Central memory CD8-positive, alpha-beta T cell (primary cell): ENCODE measurements at regions not wholly inside any gene's neighbourhood (a gene's known extent, or its start where the extent isn't known, plus 50 kb on each side); places are given as distances from the start of the nearest gene placed in this dataset.
"Not testable (repeated sequence)": the region's sequence is repeated elsewhere in the genome, so short reads cannot be mapped to it uniquely, and the experiment has no call there.

Experiments used
- ATAC-seq: fragments of 150-1000 bp; cut with Tn5 transposase; replicated peaks from 2 replicates; pipeline ENCODE4 v1.10.0; 2022; ENCODE audit warnings: mild to moderate bottlenecking, moderate FRiP score, moderate number of reproducible peaks; ENCODE audit not compliant: poor library complexity, severe bottlenecking; ENCODE audit errors: extremely low read depth
- DNase-seq, 2 donors: peaks; one replicate each; pipeline ENCODE4 v3.0.0; 2021; ENCODE audit warnings: low spot score in 2 of 2
- H3K27ac Mint-ChIP-seq: one replicate; pipeline ENCODE4 v1.8.0; 2022; ENCODE audit warnings: low read depth, mild to moderate bottlenecking, moderate library complexity, mixed read lengths
- H3K27me3 Mint-ChIP-seq: one replicate; pipeline ENCODE4 v1.8.0; 2022; ENCODE audit warnings: mixed read lengths
- H3K36me3 Mint-ChIP-seq: one replicate; pipeline ENCODE4 v1.8.0; 2022; ENCODE audit warnings: mild to moderate bottlenecking, moderate library complexity, mixed read lengths; ENCODE audit not compliant: insufficient read depth
- H3K4me1 Mint-ChIP-seq: one replicate; pipeline ENCODE4 v1.8.0; 2022; ENCODE audit warnings: mixed read lengths
- H3K4me3 Mint-ChIP-seq: one replicate; pipeline ENCODE4 v1.8.0; 2022; ENCODE audit warnings: mild to moderate bottlenecking, moderate library complexity, mixed read lengths
- H3K9me3 Mint-ChIP-seq: one replicate; pipeline ENCODE4 v1.8.0; 2022; ENCODE audit warnings: mixed read lengths

DNA sequence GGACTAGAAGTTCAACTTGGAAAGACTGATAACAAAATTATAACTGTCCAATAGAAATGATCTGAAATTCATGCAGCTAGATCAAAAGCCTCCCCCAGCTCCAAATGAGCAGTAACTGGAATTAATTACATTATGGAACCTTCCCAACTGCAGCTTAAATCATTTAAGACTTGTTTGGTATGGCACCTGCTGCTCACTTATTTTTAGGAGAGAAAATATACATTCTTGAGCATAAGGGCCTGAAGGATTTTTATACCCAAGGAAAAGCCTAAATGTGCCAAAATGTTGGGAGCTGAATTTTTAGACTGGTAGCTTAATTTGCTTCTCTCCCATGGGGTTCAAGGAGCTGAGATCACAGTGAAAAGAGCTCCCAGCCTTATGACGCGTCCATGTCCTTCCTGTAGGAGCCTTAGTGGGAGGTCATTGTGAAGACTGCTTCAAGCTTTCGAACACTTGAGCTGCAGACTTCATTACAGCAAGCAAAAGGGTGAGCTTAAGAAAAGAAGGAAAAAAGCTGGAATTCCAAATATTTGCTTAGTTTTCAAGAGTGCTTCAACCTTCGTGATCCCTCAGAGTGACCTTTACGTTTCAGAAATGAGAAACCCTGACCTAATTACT is 276.0 kb downstream of the DMAC1 start:
- Mint-ChIP-seq H3K4me3 (no peak overlapping the region), H3K9me3 (no peaks in the 10 kb centered on the region), H3K27ac (no peak overlapping the region), H3K36me3 (no peaks in the 10 kb centered on the region), H3K4me1 (no peaks in the 10 kb centered on the region), H3K27me3 (peaks cover 5% of the 10 kb centered on the region)
- ATAC-seq (no peak), DNase-seq (no peak)

DNA sequence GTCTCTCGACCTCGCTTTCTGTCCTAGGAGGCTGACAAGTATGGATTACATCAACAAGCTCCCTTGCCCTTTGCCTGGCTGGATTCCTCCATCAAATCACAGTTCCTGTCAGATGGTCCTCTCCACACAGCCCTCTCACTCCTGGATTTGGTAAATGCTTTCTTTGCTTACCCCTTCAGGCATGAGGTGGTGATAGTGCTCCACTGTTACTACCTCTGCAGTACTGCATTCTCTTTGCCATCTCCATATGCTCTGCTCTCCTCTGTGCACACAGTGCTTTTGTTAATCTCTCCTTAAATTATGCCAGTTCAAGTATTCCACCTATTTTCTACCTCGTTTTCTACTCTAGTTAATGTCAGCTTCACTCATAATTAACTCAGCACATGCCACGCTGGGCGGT is 279.2 kb downstream of the DMAC1 start:
- no peak overlapping the region for H3K4me3 Mint-ChIP-seq
- H3K9me3 Mint-ChIP-seq: no peaks in the 10 kb centered on the region
- H3K27me3 Mint-ChIP-seq: peaks cover 10% of the 10 kb centered on the region
- no peaks in the 10 kb centered on the region for H3K4me1 Mint-ChIP-seq
- DNase-seq (no peak), ATAC-seq (no peak)
- no peaks in the 10 kb centered on the region for H3K36me3 Mint-ChIP-seq
- no peak overlapping the region for H3K27ac Mint-ChIP-seq

- DNase-seq (no peak), ATAC-seq (no peak)
- H3K36me3 Mint-ChIP-seq: no peaks in the 10 kb centered on the region
- no peak overlapping the region for H3K27ac Mint-ChIP-seq
- no peaks in the 10 kb centered on the region for H3K4me1 Mint-ChIP-seq
- no peaks in the 10 kb centered on the region for H3K9me3 Mint-ChIP-seq
- peaks cover 10% of the 10 kb centered on the region for H3K27me3 Mint-ChIP-seq
- H3K4me3 Mint-ChIP-seq: no peak overlapping the region
These were observed 283.2 kb downstream of the DMAC1 start for GRCh38 chr9:7516376-7516775.

GRCh38 chr9:7510199-7510598 is 289.4 kb downstream of the DMAC1 start:
- no peaks in the 10 kb centered on the region for H3K36me3 Mint-ChIP-seq
- H3K9me3 Mint-ChIP-seq: no peaks in the 10 kb centered on the region
- ATAC-seq: no peak
- H3K4me1 Mint-ChIP-seq: no peaks in the 10 kb centered on the region
- no peak overlapping the region for H3K4me3 Mint-ChIP-seq
- peaks cover 9% of the 10 kb centered on the region for H3K27me3 Mint-ChIP-seq
- no peak for DNase-seq
- no peak overlapping the region for H3K27ac Mint-ChIP-seq

GRCh38 chr9:7509576-7510145 is 289.9 kb downstream of the DMAC1 start:
- Mint-ChIP-seq H3K9me3 (no peaks in the 10 kb centered on the region), H3K4me1 (no peaks in the 10 kb centered on the region), H3K4me3 (no peak overlapping the region), H3K27ac (no peak overlapping the region), H3K36me3 (no peaks in the 10 kb centered on the region), H3K27me3 (peaks cover 15% of the 10 kb centered on the region)
- DNase-seq (no peak), ATAC-seq (no peak)

GRCh38 chr9:7508516-7508915 is 291.1 kb downstream of the DMAC1 start:
- H3K36me3 Mint-ChIP-seq: no peaks in the 10 kb centered on the region
- H3K9me3 Mint-ChIP-seq: no peaks in the 10 kb centered on the region
- no peak overlapping the region for H3K27ac Mint-ChIP-seq
- ATAC-seq (no peak), DNase-seq (no peak)
- H3K27me3 Mint-ChIP-seq: peaks cover 19% of the 10 kb centered on the region
- H3K4me1 Mint-ChIP-seq: no peaks in the 10 kb centered on the region
- no peak overlapping the region for H3K4me3 Mint-ChIP-seq

DNA sequence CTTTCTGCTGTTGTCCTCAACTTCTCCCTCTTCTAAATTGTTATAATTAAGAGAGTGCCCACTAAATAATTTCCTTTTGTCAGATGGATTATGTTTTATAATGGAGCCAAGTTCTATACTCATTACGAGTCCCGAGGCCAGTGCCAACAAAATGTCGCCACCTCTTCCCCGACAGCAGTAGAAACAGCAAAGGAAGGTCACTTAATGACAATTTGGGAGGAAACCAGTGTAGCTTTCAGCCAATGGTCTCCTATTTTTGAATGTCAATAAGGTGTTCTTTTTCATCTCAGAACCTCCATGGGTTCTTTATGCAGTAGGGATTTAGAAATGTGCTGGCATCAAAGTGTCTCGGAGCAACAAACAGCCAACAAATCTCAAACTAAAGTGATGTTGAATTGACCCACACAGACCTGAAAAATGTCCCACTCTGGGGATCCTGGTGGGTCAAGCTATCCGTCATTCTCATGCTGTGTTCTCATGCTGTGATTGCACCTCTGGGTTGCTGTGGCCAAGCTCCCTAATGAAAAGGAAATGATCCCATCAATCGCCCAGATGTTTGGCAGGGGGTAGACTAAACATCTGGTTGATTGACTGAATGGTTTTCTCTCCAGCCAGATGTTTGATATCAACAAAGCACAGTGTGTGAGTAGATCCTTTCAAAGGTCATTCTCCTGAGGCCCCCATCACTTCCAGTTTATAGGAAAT is 291.9 kb downstream of the DMAC1 start:
- Mint-ChIP-seq H3K4me1 (no peaks in the 10 kb centered on the region), H3K9me3 (no peaks in the 10 kb centered on the region), H3K27ac (no peak overlapping the region), H3K27me3 (peaks cover 19% of the 10 kb centered on the region), H3K36me3 (no peaks in the 10 kb centered on the region), H3K4me3 (no peak overlapping the region)
- DNase-seq: no peak
- ATAC-seq: no peak

DNA sequence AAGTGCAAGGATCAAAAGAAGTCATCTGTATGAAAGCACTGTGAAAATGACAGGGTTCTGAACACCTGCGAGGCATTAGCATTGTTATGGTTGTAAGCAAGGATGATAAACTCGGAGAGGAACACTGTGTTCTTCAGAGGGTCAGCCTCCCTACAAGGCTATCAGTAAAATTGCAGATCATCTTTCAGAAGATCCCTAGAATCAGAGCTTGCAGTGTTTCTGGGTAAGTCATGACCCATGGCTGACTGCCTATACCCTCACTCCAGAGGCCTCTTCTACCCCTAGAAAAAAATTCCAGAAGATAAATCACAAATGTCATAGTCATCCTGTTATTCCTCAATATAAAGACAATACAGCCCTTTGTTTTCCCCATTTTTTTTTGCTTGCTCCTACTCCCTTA is 292.6 kb downstream of the DMAC1 start:
- no peak overlapping the region for H3K4me3 Mint-ChIP-seq
- no peaks in the 10 kb centered on the region for H3K9me3 Mint-ChIP-seq
- DNase-seq (no peak), ATAC-seq (no peak)
- no peaks in the 10 kb centered on the region for H3K4me1 Mint-ChIP-seq
- H3K27ac Mint-ChIP-seq: no peak overlapping the region
- no peaks in the 10 kb centered on the region for H3K36me3 Mint-ChIP-seq
- H3K27me3 Mint-ChIP-seq: peaks cover 19% of the 10 kb centered on the region

GRCh38 chr9:7500521-7500920 is 299.1 kb downstream of the DMAC1 start:
- H3K4me1 Mint-ChIP-seq: no peaks in the 10 kb centered on the region
- H3K27me3 Mint-ChIP-seq: peaks cover 11% of the 10 kb centered on the region
- no peak for DNase-seq
- no peaks in the 10 kb centered on the region for H3K9me3 Mint-ChIP-seq
- H3K36me3 Mint-ChIP-seq: no peaks in the 10 kb centered on the region
- no peak for ATAC-seq
- H3K27ac Mint-ChIP-seq: no peak overlapping the region
- no peak overlapping the region for H3K4me3 Mint-ChIP-seq

DNA sequence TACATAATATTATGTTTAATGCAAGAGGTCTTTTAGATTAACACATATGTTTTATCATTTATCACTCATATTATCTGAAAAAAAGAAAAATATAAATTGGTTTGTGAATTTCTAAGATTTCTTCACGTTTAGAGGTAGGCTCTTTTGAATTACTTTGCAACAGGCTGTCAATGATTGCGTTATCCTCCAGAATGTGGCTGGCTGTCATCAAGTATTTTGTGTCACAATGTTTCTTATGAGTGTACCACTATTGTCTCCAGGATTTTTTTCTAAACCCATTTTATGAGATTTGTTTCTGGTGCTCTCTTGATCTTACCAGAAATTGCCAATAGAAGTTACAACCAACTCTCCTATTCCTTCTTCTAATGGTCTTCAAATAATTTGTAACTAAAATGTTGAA is 307.9 kb downstream of the DMAC1 start:
- no peaks in the 10 kb centered on the region for H3K27me3 Mint-ChIP-seq
- no peak for DNase-seq
- no peaks in the 10 kb centered on the region for H3K36me3 Mint-ChIP-seq
- no peaks in the 10 kb centered on the region for H3K9me3 Mint-ChIP-seq
- H3K4me1 Mint-ChIP-seq: no peaks in the 10 kb centered on the region
- no peak overlapping the region for H3K4me3 Mint-ChIP-seq
- no peak for ATAC-seq
- no peak overlapping the region for H3K27ac Mint-ChIP-seq

GRCh38 chr9:7490317-7491108 is 309.1 kb downstream of the DMAC1 start:
- Mint-ChIP-seq H3K27ac (no peak overlapping the region), H3K9me3 (no peaks in the 10 kb centered on the region), H3K4me3 (no peak overlapping the region), H3K4me1 (no peaks in the 10 kb centered on the region), H3K36me3 (no peaks in the 10 kb centered on the region), H3K27me3 (no peaks in the 10 kb centered on the region)
- no peak for DNase-seq
- ATAC-seq: no peak

DNA sequence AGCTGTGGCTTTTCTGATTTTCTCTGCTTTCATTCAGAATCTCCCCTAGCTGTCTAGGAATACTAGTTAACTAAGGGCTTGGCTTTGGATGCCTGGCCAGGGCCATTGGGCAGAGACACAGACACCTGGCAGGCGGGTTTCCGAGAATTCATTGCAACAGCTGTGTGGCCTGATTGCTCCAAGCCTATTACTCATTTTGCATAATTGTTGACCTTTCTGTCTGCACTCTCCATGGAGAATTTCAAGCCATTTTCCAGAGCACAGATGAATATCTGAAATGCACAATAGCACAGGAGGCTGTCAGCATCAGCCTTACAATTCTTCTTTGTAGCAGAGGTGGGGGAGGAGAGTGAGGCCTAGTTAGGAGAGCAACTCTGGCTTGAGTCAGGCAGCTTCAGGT is 310.5 kb downstream of the DMAC1 start:
- H3K4me1 Mint-ChIP-seq: no peaks in the 10 kb centered on the region
- no peak for DNase-seq
- H3K36me3 Mint-ChIP-seq: no peaks in the 10 kb centered on the region
- no peak overlapping the region for H3K27ac Mint-ChIP-seq
- H3K27me3 Mint-ChIP-seq: no peaks in the 10 kb centered on the region
- no peaks in the 10 kb centered on the region for H3K9me3 Mint-ChIP-seq
- no peak for ATAC-seq
- no peak overlapping the region for H3K4me3 Mint-ChIP-seq

DNA sequence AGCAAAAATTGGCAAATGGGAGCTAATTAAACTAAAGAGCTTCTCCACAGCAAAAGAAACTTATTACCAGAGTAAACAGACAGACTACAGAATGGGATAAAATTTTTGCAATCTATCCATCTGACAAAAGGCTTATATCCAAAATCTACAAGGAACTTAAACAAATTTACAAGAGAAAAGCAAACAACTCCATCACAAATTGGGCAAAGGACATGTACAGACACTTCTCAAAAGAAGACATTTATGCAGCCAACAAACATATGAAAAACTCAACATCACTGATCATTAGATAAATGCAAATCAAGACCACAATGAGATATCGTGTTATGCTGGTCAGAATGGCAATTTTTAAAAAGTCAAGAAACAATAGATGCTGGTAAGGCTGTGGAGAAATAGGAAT is 315.6 kb downstream of the DMAC1 start:
- not testable (repeated sequence) for H3K9me3 Mint-ChIP-seq, ATAC-seq, H3K36me3 Mint-ChIP-seq, H3K4me1 Mint-ChIP-seq, H3K4me3 Mint-ChIP-seq, H3K27me3 Mint-ChIP-seq, H3K27ac Mint-ChIP-seq, DNase-seq
